Gastroesophageal sphincter (tissue), 3 donors: ENCODE measurements at regions not wholly inside any gene's neighbourhood (a gene's known extent, or its start where the extent isn't known, plus 50 kb on each side); places are given as distances from the start of the nearest gene placed in this dataset.

Experiments
- CTCF ChIP-seq, 4 experiments: fragments of 200-600 bp in 2 of 4; fragments of 450-650 bp in 2 of 4; sonication (generic) in 1 of 4; IDR thresholded peaks; one replicate each; pipeline ENCODE4 v1.5.1; 2017 to 2019; ENCODE audit warnings: antibody characterized with exemption in 4 of 4, mild to moderate bottlenecking in 2 of 4, moderate library complexity in 2 of 4
- EP300 ChIP-seq: sonication (generic); formaldehyde crosslinking; IDR thresholded peaks from one replicate; pipeline ENCODE4 v1.6.1; 2017; ENCODE audit warnings: antibody characterized with exemption, mild to moderate bottlenecking
- POLR2A ChIP-seq, 2 donors: fragments of 450-650 bp; IDR thresholded peaks; one replicate each; pipeline ENCODE4 v1.6.1; 2017; ENCODE audit warnings: antibody characterized with exemption in 2 of 2, mild to moderate bottlenecking in 2 of 2, moderate library complexity in 1 of 2
- POLR2AphosphoS5 ChIP-seq: sonication (generic); formaldehyde crosslinking; IDR thresholded peaks from one replicate; pipeline ENCODE4 v1.6.1; 2017; ENCODE audit warnings: antibody characterized with exemption

DNA sequence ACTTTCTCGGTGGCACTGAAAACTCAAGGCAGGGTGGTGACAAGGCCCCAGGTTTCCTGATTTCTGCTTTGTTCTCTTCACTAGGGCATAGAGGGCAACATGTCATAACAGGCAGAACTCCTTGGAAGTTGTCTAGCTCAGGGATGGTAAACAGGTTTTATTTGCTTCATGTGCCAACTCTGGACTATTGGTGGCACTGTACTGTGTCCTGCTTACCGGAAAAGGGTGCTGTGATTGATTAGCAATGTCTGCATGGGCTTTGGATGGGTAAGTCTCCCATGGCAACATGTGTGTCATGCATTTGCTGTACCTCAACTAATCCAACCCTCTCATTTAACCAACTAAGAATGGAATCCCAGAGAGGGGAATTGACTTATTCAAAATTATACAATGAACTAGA is 70.7 kb upstream of the USP24 start:
- no peak for TF ChIP-seq POLR2A (IDR thresholded peaks at IDR 0.05)
- no peak for TF ChIP-seq CTCF (IDR thresholded peaks at IDR 0.05)
- no peak for TF ChIP-seq POLR2AphosphoS5
- no peak for TF ChIP-seq EP300
